Astrocyte of the cerebellum (primary cell): ENCODE measurements at regions not wholly inside any gene's neighbourhood (a gene's known extent, or its start where the extent isn't known, plus 50 kb on each side); places are given as distances from the start of the nearest gene placed in this dataset.

Source experiments
- DNase-seq: peaks from one replicate; pipeline ENCODE4 v3.0.0-alpha.2; 2011; ENCODE audit warnings: low read depth
- H3K4me3 ChIP-seq: 2 replicates; pipeline ENCODE4 v1.5.1; 2011; ENCODE audit warnings: mild to moderate bottlenecking, low read depth, low read length, moderate library complexity
- in situ Hi-C: cut with HindIII; loops from 2 replicates; pipeline ENCODE4 v1.10.0; 2017; ENCODE audit warnings: low sequenced_read_pairs
- TF ChIP-seq, protein P1 (sequence below): IDR thresholded peaks from 2 replicates; pipeline ENCODE4 v1.5.1; 2012; ENCODE audit warnings: low read length, low read depth, moderate library complexity, mild to moderate bottlenecking; ENCODE audit errors: missing control alignments

GRCh38 chr3:144915202-144915601 lies 943.6 kb downstream of the DIPK2A start:
- H3K4me3 ChIP-seq: no peak overlapping the region
- no peak for DNase-seq
- TF ChIP-seq, protein P1, sequence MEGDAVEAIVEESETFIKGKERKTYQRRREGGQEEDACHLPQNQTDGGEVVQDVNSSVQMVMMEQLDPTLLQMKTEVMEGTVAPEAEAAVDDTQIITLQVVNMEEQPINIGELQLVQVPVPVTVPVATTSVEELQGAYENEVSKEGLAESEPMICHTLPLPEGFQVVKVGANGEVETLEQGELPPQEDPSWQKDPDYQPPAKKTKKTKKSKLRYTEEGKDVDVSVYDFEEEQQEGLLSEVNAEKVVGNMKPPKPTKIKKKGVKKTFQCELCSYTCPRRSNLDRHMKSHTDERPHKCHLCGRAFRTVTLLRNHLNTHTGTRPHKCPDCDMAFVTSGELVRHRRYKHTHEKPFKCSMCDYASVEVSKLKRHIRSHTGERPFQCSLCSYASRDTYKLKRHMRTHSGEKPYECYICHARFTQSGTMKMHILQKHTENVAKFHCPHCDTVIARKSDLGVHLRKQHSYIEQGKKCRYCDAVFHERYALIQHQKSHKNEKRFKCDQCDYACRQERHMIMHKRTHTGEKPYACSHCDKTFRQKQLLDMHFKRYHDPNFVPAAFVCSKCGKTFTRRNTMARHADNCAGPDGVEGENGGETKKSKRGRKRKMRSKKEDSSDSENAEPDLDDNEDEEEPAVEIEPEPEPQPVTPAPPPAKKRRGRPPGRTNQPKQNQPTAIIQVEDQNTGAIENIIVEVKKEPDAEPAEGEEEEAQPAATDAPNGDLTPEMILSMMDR: no peak
- in situ Hi-C loops: no loop called here

GRCh38 chr3:144921710-144922109 lies 950.1 kb downstream of the DIPK2A start:
- DNase-seq: no peak
- H3K4me3 ChIP-seq: no peak overlapping the region
- in situ Hi-C loops: no loop called here
- TF ChIP-seq, protein P1: no peak

DNA sequence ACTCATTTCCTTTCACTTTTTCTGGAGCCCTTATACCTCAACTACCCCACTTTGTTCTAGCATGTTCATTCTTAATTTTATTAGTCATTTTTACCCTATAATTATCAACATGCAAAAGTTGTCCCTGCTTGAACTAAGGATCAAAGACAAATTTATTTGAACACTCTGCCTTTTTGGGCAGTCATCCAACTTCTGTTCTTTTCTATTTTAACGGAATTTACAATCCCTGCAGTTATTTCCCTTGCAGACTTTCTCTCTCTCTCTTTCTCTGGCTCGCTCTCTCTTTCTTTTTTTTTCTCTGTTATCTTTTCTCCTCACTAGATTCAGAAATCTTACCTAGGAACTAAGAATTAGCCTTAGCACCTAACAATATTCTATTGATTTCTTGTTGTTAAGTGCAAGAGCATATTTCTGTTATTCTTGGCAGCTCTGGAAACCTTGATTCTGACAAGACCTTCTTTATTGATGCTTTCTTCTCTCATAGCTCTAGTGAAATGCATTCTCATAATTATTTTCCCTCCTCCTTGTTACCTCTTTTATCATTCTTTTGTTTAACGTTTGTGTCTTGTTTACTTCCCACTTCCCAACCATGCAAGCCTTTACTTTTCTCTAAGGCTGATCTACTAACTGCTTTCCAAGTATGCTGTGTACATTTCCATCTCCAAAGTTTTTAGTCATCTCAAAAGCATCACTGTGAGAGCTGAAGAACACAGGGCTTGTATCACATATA lies 951.6 kb downstream of the DIPK2A start:
- H3K4me3 ChIP-seq: no peak overlapping the region
- TF ChIP-seq, protein P1: no peak
- no peak for DNase-seq
- in situ Hi-C loops: no loop called here

DNA sequence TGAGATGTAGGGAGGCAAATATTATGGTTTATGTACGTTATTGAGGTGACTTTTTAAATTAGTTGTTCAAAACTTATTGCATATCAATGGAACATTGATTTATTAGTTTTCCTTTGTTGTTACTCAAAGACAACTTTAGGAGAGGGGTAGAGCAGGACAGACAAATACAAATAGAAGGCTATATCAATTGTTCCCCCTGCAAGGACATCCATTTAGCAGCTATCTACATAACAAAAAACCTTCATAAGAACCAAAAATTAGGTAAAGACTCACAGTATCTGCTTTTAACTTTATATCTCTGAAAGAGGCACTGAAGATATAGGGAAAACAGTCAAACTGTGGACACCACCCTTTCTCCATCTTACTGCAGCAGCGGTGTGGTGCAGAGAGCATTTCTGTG lies 958.8 kb downstream of the DIPK2A start:
- no peak for DNase-seq
- TF ChIP-seq, protein P1: no peak
- H3K4me3 ChIP-seq: no peak overlapping the region
- in situ Hi-C loops: no loop called here

- TF ChIP-seq, protein P1: no peak
- in situ Hi-C loops: no loop called here
- DNase-seq: no peak
- no peak overlapping the region for H3K4me3 ChIP-seq
Observed at GRCh38 chr3:144931590-144931989, 960.0 kb downstream of the DIPK2A start.

- H3K4me3 ChIP-seq: no peak overlapping the region
- in situ Hi-C loops: no loop called here
- DNase-seq: no peak
- TF ChIP-seq, protein P1: no peak
Observed at GRCh38 chr3:144942093-144942837, 970.6 kb downstream of the DIPK2A start.
